Suppressor macrophage treated with lipopolysaccharide for 1 hour (primary cell): ENCODE measurements at regions not wholly inside any gene's neighbourhood (a gene's known extent, or its start where the extent isn't known, plus 50 kb on each side); places are given as distances from the start of the nearest gene placed in this dataset.
"Not testable (repeated sequence)": the region's sequence is repeated elsewhere in the genome, so short reads cannot be mapped to it uniquely, and the experiment has no call there.

ENCODE experiments used
- DNase-seq, 3 donors: peaks; one replicate each; pipeline ENCODE4 v3.0.0-alpha.2; 2020 to 2022

DNA sequence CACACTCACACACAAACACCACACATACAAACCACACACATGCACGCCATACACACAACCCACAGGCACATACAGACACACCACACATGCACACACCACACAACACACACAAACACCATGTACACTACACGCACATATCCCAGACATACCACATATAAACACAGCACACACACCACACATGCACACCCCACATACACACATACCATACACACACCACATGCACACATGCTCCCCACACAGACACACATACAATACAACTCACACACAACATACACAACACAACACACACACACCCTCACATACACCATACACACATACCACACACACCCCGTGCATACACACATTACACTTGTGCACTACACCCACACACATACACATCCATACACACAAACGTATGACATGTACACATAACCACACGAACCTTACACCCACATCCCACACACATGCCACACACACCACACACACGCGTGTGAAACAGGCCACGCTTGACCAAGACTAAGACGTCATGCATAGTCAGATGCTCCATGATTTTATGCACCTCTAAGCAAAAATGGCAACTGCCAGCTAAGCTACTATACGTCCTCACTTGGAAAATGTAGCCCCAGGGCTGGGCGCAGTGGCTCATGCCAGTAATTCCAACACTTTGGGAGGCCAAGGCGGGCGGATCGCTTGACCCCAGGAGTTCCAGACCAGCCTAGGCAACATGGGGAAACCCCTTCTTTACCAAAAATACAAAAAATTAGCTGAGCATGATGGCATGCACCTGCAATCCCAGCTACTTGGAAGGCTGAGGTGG is 77.4 kb upstream of the TMPRSS2 start:
- DNase-seq = no peak

DNA sequence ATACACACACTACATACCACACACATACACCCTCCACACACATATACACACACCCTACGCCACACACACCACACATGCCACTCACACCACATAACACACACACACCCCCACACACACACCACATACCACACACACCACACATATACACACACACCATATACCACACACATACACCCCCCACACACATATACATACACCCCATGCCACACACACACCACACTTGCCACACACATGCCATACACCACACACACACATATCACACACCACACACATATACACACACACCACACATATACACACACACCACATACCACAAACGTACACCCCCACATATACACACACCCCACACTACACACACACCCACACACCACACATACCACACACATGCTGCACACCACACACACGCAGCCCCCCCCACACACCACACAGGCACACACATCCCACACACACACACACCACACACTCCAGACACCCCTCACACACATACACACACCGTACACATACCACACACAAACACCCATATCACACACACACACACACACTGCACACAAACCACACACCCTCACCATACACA is 76.7 kb upstream of the TMPRSS2 start:
- no peak for DNase-seq

DNA sequence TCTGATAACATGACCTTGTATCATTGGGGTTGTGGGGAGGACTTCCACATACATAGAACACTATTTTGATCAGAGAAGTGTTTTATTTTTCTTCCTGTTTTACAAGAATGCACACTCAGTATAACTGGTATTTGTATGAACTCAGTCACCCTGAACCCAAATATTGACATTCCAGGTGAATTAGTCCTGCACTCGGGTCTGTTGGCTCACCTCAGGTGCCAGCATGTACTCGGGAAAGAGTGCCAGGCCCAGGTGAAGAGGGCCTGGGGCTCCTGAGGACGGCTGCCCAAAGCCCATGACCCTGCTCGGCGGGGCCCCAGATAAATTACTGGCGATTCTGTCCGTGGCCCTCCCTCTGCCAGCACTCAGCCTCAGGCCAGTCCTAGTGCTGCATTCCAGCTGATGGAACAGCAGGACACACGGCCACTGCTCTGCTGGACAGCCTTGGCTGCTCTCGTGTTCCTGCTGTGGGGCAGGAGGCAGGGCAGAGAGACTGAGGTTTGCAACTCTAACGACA is 75.4 kb upstream of the TMPRSS2 start:
- no peak for DNase-seq

DNA sequence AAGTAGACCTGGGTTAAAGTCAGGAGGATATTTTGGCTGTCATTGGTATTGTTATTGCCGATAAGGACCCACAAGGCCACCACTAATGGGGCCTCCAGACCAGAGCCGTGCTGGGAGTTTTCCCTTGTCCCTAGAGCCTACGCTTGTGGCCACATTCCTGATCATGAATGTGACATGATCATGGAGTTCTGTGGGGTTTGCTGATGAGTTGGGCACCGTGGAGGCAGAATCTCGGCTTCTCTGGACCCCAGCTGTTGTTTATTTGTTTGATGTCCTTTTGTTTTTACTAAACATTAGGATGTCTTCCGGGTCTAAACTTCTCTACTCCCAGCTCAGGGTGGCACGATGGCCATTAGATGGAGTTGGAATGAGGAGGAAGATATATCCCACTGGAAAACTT is 74.9 kb upstream of the TMPRSS2 start:
- DNase-seq = no peak

DNA sequence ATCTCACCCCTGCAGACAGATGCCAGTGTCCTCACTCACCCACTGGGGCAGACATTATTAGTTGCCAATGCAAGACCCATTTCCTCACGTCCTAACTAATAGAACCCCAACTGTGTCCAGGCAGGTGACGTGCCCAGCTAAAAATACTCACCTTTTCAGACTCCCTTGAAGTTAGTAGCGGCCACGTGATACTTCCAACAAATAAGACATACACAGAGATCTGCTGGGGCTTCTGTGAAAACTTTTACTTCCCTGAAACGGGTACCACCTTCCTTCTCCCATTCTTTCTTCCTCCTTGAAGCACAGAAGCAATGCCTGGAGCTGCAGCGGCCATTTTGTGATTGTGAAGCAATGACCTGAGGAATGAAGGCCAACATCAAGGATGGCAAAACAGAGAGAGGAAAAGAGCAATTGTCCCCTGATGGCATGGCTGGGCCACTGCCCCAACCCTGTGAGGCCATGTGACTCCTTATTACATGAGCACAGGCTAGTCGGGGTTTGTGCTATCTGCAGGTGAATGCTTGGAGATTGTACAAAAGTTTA is 74.4 kb upstream of the TMPRSS2 start:
- DNase-seq = no peak

DNA sequence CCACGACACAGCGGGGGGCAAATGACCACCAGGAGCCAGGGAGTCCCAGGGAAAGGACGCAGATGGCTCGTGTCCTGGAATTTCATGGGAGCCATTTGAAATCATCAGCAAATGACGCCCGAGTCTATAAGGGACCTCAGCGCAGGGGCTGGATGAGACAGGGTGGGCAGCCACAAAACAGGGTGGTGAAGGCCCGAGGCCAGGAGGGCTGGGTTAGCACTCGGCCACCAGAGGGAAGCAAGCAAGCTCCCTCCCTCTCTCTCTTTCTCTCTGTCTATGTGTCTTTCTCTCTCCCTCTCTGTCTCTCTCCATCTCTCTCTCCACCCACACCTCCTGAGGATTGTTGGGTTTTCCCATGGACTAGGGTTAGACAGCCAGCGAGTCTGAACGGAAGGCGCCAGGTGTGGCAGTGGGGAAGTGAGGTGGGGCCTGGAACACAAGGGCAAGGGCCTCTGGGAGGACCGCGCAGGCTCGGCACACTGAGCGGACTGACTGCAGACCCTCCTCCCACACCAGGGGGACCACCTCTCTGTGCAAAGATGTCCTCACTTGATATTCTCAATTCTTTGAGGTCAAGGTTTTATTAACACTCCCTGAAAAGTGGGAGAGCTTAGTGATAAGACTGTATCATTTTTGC is 73.8 kb upstream of the TMPRSS2 start:
- no peak for DNase-seq

DNA sequence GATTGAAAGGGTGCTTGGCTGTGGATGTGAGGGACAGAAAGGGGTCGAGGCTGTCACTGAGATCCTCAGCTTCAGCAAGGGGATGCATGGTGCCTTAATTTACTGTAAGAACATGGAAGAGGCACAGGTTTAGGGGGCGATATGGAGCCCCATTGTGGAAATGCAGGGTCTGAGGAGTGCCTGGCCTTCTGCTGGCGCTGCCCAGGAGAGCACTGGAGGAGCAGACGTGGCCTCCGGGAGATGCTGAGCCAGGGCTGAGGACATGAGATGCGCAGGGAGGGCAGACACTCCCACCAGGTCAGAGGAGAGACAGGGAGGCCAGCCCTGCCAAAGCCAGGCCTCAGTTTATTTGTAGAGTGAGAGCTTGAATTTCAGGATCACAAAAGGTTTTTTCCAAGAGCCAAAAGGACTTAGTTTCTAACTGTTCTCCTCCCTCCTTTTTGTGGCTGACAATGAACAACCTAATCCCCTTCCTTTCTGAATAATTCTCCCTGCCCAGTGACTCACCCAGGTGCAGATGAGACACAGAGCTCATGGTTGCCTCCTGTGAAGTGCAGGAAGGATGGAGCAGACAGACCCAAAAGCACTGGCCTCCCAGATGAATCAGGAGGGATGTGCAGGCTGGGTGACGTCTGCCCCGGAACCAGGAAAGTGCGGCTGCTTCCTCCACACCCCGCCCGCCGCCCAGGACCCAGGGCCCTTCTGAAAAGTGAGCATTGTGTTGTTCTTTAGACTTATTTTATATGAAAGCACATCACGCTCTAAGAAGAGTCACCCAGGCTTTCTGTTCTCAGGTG is 73.0 kb upstream of the TMPRSS2 start:
- no peak for DNase-seq

DNA sequence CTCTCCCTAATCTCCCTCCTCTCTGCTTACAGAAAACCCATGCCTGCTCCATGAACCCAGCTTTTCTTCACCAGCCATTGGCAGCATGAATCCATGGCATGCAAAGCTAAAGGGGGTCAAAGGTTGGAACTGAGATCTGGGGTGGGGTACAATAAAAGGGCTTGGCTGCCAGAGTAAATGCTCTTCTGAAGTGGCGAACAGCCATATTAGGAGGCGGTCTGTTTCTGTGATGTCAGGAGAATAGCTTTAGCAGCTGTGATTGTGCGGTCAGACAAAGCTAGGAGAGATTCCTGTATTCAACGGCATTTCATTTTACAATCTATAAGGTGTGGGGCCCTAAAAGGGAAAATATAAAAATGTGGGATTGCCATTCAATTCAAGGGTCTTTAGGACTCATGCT is 71.7 kb upstream of the TMPRSS2 start:
- no peak for DNase-seq

DNA sequence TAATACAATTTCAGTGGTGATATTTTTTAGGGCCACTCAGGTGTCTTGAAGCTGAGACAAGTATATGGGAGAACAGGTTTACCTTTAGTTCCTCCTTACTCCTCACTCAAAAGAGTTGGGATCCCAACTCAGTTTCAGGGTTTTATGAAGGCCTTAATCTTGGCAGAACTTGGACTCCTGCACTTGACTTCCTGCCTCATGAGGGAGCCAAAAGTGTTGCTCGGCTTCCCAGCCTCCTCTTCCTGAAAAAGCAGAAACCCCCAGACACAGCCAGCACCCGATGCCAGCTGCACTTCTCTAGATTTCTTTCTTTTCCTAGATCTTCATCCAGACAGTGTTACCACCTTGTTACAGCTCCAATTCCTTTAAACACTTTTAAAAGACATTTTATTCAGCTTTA is 70.8 kb upstream of the TMPRSS2 start:
- DNase-seq = no peak

DNA sequence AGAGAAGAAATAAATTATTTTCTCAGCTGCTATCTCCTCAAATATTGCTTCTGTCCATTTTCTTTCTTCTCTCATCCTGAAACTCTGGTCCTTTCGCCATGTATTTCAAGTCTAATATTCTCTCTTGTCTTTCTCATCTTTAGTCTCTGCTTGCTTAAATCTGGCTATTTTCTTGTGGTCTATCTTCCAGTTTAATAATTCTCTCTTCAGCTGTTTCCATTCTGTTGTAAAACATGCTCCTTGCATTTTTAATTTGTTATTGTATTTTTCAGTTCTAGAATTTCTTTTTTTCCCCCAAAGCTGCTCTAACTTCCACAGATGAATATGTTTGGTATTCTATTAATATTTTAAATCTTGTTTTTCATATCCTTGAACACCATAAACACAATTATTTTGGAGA is 70.1 kb upstream of the TMPRSS2 start:
- no peak for DNase-seq

DNA sequence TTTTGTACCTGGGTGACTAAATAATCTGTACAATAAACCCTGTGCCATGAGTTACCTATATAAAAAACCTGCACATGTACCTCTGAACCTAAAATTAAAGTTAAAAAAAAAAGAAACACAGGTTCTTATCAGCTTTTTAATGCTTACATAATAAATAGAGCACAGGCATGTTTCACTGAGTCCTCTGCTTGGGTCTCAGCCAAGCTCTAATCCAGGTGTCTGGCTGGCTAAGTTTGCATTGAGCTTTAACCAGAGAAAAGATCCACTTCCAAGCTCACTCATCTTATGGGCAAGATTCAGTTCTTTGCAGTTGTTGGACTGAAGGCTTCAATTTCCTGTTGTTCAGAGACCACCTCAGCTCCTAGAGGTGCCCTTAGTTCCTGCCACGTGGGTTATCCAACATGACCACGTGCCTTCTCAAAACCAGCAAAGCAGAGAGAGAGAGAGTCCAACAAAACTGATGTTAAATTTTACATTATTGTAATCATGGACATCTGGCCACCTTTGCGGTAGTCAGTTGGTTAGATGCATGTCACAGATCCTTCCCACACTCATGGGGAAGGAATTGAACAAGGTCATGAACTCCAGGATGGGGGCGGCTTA is 68.2 kb upstream of the TMPRSS2 start:
- DNase-seq = no peak

DNA sequence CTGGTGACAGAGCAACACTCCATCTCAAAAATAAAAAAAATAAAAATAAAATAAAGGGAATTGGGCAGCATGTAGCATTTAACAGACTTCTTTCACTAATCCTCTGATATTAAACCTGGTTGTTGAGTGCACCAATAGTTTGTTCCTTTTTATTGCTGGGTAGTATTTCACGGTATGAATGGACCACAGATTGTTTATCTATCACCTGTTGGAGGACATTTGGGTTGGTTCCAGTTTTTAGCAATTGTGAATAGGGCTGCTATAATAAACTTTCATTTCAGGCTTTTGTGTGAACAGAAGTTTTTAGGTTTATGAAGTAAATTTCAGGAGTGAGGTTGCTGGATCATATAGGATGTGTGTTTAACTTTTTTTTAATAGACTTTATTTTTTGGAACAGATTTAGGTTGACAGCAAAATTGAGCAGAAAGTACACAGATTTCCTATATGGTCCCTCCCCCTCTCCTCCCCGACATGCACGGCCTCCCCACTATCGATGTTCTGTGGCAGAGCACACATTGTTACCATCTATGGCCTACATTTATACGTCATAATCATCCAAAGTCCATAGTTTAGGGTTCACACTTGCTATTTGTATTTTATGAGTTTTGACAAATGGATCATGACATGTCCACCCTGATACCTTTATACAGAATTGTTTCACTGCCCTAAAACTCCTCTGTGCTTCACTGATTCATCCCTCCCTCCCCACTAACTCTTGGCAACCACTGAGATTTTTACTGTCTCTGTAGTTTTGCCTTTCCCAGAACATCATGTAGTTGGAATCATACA is 66.1 kb upstream of the TMPRSS2 start:
- no peak for DNase-seq

DNA sequence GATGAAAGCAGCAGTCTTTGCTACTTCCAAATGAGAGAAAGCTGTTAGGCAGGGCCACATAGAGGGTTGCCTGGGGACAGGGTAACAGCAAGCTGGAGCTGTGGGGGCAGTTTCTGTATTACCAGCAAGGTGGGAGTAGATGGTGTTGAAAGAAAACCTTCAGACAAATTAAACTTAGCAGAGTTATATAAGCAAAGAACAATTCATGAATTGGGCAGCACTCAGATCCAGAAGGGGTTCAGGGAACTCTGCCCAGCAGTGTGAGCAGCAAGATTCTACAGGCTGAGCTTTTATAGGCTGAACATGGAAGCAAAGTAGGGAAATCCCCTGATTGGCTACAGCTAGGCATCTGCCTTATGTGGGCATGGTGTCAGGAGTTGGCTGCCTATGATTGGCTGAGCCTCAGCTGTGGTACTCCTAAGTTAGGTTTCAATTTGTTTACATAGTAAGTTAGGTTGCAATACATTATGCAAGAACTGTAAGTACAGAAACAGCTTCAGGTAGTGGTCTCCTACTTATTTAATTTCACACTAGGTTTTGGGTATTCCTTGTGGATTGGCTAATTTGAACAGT is 64.1 kb upstream of the TMPRSS2 start:
- DNase-seq = peak in 2 of 3 donors; percentile 3 to 8

DNA sequence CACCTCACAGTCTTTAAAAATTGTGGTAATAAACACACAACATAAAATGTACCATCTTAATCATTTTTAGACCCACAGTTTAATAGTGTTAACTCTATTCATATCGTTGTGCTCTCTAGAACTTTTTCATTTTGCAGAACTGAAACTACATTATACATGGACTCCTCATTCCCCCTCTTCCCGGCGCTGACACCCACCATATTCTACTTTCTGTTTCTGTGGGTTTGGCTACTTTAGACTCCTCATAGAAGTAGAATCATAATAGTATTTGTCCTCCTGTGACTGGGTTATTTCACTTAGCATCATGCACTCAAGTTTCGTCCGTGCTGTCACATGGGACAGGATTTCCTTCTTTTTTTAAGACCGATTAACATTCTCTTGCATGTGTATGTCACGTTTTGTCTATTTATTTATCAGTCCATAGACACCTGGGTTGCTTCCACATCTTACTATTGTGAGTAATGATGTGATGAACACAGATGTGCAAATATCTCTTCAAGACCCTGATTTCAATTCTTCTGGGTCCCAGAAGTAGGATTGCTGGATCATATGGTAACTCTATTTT is 62.9 kb upstream of the TMPRSS2 start:
- peak in 2 of 3 donors; percentile 19 to 35 for DNase-seq

DNA sequence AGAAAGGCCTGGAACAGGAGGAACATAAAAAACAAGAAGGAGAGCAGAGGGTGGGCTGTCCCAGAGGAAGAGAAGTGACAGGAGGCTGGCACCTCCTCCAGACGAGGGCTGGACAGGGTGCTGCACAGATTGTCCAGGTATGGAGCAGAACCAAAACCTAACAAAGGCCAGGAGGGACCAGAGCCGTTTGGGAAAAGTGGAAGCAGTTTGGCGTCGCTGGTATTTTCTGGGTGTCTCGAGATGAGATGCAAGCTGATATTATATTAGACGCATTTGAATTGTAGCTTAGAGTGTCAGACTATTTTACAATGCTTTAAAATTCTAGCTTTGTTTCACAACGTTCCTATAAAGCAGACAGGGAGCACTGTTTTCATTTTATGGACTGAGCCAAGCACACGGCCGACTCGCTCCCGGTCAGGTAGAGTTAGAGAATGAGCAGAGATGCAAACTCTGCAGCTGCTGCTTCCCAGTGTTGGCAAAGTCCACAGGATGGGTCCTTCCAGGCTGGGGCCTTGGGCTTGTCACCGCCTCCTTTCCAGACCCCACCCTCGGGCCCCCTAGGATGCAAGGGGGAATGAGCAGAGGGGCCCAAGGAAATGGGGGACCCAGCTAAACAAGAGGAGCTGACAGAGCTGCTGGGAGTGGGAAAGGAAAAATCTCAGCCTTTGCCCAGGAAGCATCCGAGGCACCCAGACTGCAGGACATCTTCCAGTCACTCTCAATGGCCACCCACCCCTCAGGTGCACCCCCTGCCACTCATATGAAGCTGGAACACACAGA is 60.8 kb upstream of the TMPRSS2 start:
- no peak for DNase-seq

DNA sequence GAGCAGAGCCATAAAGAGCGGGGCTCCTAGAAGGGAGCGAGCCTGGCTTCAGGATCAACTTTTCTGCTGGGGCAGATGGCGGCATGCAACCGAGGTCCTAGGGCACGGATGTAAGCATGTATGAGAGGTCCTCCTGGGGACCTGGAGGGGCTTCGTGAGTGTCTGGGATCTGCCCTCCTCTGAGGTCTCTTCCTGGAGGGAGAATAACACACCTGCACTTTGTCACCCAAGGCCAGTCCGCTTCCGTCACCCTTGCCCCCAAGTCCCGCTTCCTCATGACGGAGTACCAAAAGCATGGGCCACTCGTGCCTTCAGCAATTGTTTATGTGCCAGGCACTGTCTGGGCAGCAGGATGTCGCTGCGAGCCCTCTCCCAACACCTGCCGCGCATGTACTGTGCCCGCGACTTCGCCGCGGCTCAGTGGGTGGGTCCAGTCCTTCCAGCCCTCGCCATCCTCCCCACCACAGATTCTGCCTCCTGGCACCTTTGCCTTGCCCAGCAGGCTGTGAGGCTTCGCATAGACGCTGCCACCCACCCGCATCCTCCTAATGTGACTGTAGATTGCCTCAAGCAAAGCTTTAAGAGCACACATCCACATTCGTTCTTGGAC is 60.0 kb upstream of the TMPRSS2 start:
- DNase-seq = no peak

DNA sequence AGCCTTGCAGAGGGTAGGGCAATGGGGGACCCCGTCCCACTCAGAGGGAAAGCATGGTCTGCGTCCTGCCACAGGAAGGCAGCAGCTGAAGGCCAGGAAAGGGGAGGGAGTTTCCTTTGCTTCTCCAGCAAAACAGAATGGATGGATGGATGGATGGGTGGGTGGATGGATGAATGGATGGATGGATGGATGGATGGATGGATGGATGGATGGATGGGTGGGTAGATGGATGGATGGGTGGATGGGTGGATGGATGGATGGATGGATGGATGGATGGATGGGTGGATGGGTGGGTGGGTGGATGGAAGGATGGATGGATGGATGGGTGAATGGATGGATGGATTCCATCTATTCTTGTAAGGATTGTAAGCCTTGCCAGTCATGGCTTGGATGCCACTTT is 59.3 kb upstream of the TMPRSS2 start:
- not testable (repeated sequence) for DNase-seq

DNA sequence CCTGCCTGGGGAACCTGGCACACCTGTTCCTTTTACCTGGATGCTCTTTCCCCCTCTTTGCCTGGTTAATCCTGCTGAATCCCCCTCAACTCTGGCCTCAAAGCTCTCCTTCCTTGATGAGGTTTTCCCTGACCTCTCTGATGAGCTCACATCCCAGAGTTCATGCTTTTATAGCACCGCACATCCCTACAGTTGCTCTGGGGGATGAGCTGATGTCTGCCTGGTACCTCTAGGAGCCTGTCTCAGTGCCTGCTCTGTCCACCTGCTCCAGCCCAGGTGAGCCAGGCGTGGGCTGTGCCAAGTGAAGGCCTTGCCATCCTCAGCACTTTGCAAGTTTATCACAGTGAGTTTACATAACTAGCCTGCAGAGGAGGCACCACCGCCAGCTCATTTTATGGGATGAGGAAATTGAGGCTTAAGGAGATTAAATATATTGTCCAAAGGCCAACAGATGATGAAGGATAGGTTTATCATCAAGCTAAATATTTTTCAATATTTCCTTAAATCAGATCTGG is 58.6 kb upstream of the TMPRSS2 start:
- DNase-seq = no peak

DNA sequence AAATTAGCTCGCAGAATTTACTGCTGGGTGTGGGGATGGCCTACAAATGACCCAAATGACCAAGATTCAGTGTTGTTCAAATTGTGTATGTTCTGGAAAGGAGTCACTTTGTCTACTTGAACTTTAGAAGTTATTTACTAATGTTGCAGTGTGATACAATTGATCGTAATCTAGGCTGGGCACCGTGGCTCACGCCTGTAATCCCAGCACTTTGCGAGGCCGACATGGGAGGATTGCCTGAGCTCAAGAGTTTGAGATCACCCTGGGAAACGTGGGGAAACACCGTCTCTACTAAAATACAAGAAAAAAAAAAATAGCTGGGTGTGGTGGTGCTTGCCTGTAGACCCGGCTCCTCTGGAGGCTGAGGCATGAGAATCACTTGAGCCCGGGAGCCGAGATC is 57.6 kb upstream of the TMPRSS2 start:
- DNase-seq = no peak
